ENCODE measurements at regions not wholly inside any gene's neighbourhood (a gene's known extent, or its start where the extent isn't known, plus 50 kb on each side); places are given as distances from the start of the nearest gene placed in this dataset.

- TF ChIP-seq CTCF (IDR thresholded peaks at IDR 0.05 in 2 of 3, conservative IDR thresholded peaks at IDR 0.05 in 1 of 3; ENCODE audit: borderline replicate concordance in 1 of 3, insufficient read depth in 1 of 3, low read depth in 2 of 3, low read length in 2 of 3): no peak
- TF ChIP-seq ELF1 (IDR thresholded peaks at IDR 0.05; ENCODE audit: borderline replicate concordance, low read depth): no peak
Observed at GRCh38 chr6:53433951-53434285, 85.2 kb upstream of the ELOVL5 start.

All from HCT116 (cell line).